ENCODE measurements at regions not wholly inside any gene's neighbourhood (a gene's known extent, or its start where the extent isn't known, plus 50 kb on each side); places are given as distances from the start of the nearest gene placed in this dataset.

GRCh38 chr14:101010835-101011234, 107.3 kb upstream of the RTL1 start:
- DNase-seq (ENCODE audit: low spot score) = no peak
- CTCF ChIA-PET (ENCODE audit: low intra/inter-chr PET ratio, low total read pairs) = no interaction called here
- Histone ChIP-seq H3K36me3 (replicated peaks in 1 of 2; ENCODE audit: control insufficient read depth in 1 of 2, insufficient read depth in 2 of 2, low read length in 2 of 2) (no peaks in the 10 kb centered on the region), H3K79me2 (ENCODE audit: insufficient read depth, low read length) (no peaks in the 10 kb centered on the region), H3K27me3 (ENCODE audit: control insufficient read depth in 1 of 2, insufficient read depth in 2 of 2, low read length in 2 of 2) (peaks cover 4 to 39% of the 10 kb centered on the region in 2 experiments; a peak in 4 of 5 replicates), H4K20me1 (ENCODE audit: insufficient read depth, low read length) (no peaks in the 10 kb centered on the region), H3K9me3 (ENCODE audit: low read length) (peaks cover 5% of the 10 kb centered on the region; the same call in 1 of the 2 replicates), H3K4me2 (ENCODE audit: low read depth, low read length) (no peak overlapping the region), H3K4me1 (ENCODE audit: insufficient read depth, low read length) (no peaks in the 10 kb centered on the region), H2AFZ (ENCODE audit: low read length) (no peak overlapping the region), H3K4me3 (replicated peaks in 1 of 3; ENCODE audit: insufficient read depth in 1 of 3, low read depth in 2 of 3, low read length in 3 of 3) (no peak overlapping the region), H3K9ac (ENCODE audit: insufficient read depth, low read depth, low read length) (no peak overlapping the region), H3K27ac (ENCODE audit: extremely low read length, insufficient read depth, low read length) (no peak overlapping the region)
- no peak for FAIRE-seq
- in situ Hi-C loops (cut with HindIII; ENCODE audit: extremely low pct_ligation_motif_present, low pct_unique_long_range_greater_than_20kb) = no loop called here
- TF ChIP-seq SMC3 (IDR thresholded peaks at IDR 0.05; ENCODE audit: low read length) (no peak), STAT5B (CRISPR knock-in tag; IDR thresholded peaks at IDR 0.05) (no peak), NCOR1 (IDR thresholded peaks at IDR 0.05; ENCODE audit: borderline replicate concordance, low read length) (no peak), FOXM1 (CRISPR knock-in tag; IDR thresholded peaks at IDR 0.05) (no peak)
- intact Hi-C loops (cut with micrococcal nuclease; ENCODE audit: unreplicated experiment) = no loop called here
- ATAC-seq = no peak
- POLR2A ChIA-PET = no interaction called here
- BruUV-seq (replicated peaks) = no TSS peak
- WGBS (ENCODE audit: low lambda C conversion rate) = 50% methylated on average over 2 of the region's 2 CpGs

GRCh38 chr14:101017209-101017608, 113.7 kb upstream of the RTL1 start:
- no peak overlapping the region for H3K4me2 ChIP-seq (ENCODE audit: low read depth, low read length)
- H3K4me3 ChIP-seq (replicated peaks in 1 of 3; ENCODE audit: insufficient read depth in 1 of 3, low read depth in 2 of 3, low read length in 3 of 3) = no peak overlapping the region
- H3K36me3 ChIP-seq (replicated peaks in 1 of 2; ENCODE audit: control insufficient read depth in 1 of 2, insufficient read depth in 2 of 2, low read length in 2 of 2) = no peaks in the 10 kb centered on the region
- no peak for FAIRE-seq
- H3K27ac ChIP-seq (ENCODE audit: extremely low read length, insufficient read depth, low read length) = no peak overlapping the region
- H2AFZ ChIP-seq (ENCODE audit: low read length) = no peak overlapping the region
- no peaks in the 10 kb centered on the region for H3K4me1 ChIP-seq (ENCODE audit: insufficient read depth, low read length)
- CTCF ChIA-PET (ENCODE audit: low intra/inter-chr PET ratio, low total read pairs) = no interaction called here
- H3K79me2 ChIP-seq (ENCODE audit: insufficient read depth, low read length) = no peaks in the 10 kb centered on the region
- peaks cover 0 to 23% of the 10 kb centered on the region in 2 experiments; a peak in 2 of 5 replicates for H3K27me3 ChIP-seq (ENCODE audit: control insufficient read depth in 1 of 2, insufficient read depth in 2 of 2, low read length in 2 of 2)
- POLR2A ChIA-PET = no interaction called here
- no peak for DNase-seq (ENCODE audit: low spot score)
- no peak for TF ChIP-seq SOX13 (IDR thresholded peaks at IDR 0.05)
- no peak for TF ChIP-seq SOX13 (CRISPR knock-in tag; conservative IDR thresholded peaks at IDR 0.05 in 1 of 2, IDR thresholded peaks at IDR 0.05 in 1 of 2)
- no peak for TF ChIP-seq SOX6 (IDR thresholded peaks at IDR 0.05)
- TF ChIP-seq SOX6 (CRISPR knock-in tag; IDR thresholded peaks at IDR 0.05) = no peak
- no peak for TF ChIP-seq SP4 (CRISPR knock-in tag; IDR thresholded peaks at IDR 0.05)
- no peak for TF ChIP-seq PAF1 (CRISPR knock-in tag; IDR thresholded peaks at IDR 0.05)
- no peak for TF ChIP-seq ZBTB43 (CRISPR knock-in tag; conservative IDR thresholded peaks at IDR 0.05)
- no TSS peak for BruUV-seq (replicated peaks)
- WGBS (ENCODE audit: low lambda C conversion rate) = 57% methylated on average over 1 of the region's 1 CpG
- in situ Hi-C loops (cut with HindIII; ENCODE audit: extremely low pct_ligation_motif_present, low pct_unique_long_range_greater_than_20kb) (no loop called here), intact Hi-C loops (cut with micrococcal nuclease; ENCODE audit: unreplicated experiment) (no loop called here)
- H3K9me3 ChIP-seq (ENCODE audit: low read length) = peaks cover 3% of the 10 kb centered on the region; the same call in 1 of the 2 replicates
- no peak overlapping the region for H3K9ac ChIP-seq (ENCODE audit: insufficient read depth, low read depth, low read length)
- H4K20me1 ChIP-seq (ENCODE audit: insufficient read depth, low read length) = no peaks in the 10 kb centered on the region
- ATAC-seq = no peak
